GM21717 (cell line): ENCODE measurements at regions not wholly inside any gene's neighbourhood (a gene's known extent, or its start where the extent isn't known, plus 50 kb on each side); places are given as distances from the start of the nearest gene placed in this dataset.

Experiments
- ATAC-seq: cut with Tn5 transposase; IDR thresholded peaks from one replicate; pipeline ENCODE4 v1.9.1; 2021; ENCODE audit warnings: mild to moderate bottlenecking, moderate library complexity; ENCODE audit not compliant: unreplicated experiment

DNA sequence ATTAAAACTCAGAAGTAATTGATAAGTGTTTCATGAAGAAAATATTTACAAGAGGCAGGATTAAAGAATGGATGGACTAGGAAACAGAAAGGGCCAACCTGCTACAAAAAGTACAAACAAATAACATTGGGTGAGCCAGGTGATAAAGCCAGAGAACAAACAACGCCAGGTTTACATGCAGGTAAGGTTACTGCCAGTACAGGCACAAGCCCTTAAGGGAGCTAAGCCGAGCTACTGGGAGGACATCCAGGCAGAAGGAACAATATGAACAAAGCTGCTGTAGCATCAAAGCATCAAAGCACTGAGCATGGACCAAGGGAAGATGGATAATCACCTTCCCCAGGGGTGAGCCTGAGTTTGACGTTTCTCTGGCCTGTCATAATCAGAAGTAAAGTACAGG is 380.7 kb downstream of the SEC16B start:
- ATAC-seq = no peak

DNA sequence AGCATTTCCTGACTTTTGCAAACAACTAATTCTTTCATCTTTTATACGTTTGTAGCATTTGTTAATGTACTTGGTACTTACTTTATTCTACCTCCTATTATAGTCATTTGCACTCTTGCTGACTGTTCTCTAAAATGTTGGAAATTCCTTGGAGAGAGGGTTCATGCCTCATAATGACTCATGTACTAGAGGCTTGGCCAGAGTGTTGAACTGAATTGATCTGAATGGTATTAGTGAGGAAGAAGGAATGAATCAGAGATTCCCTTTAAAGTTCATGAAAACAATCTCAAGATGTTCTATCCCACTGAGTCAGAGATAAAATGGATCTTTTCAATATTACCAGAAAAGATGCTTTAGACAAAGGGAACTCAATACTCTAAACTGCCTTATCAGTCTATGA is 383.4 kb downstream of the SEC16B start:
- ATAC-seq = no peak

DNA sequence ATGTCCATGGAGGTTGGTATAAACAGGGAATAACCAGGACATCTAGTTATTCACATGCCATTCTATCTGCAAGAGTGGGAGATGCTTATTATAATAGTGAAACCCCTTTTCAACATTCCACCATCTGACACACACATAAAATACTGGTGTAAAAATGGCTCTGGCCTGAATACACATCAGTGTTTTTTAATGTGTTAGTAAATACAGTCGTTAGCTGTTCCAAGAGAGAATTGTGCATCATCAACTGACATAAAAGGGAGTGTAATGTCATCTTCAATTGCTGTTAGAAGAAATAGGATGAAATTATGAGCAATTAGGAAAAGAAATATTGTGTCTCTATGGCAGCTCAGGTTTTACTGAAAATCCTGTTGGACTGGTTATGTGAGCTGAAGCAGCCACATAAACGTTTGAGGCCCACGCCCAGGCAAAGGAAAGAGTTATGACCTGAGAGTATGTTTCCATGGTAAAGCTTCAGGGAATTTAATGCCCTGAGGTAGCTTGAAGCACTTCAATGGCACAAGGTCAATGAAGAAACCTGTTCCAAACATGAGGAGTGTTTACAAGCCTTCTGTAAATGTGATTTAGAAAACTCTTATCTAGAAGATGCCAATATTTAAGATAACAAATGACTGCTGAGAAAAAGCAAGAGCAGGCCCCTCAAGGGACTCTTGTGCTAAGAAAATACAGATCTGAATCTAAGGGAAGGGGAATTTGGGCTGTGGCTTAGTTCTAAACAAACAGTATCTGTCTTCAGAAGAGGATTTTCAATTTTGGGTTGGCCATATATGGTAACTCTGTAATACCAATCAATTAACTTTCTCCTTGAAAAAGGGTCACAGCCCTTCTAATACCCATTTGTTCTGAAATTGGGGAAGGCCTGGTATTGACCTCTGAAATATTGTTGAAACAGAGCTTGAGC is 384.3 kb downstream of the SEC16B start:
- ATAC-seq = no peak

DNA sequence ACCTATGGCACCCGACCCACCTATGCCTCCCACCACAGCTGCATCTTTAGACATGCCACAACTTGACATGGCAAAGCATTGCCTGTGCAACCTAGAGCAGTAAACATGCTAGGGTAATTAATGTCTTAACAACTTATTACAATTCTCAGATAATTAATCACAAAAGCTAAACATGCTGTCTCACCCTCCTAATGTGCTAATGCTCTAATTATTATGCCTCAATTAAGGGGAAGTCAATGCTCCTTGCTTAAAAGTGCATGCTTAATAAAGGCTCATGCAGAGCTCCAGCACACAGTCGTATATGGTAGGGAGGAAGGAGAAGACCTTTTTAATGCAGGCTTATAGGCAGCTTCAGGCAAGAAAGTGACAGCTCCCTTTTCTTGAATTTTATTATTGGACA is 396.0 kb downstream of the SEC16B start:
- ATAC-seq = no peak

DNA sequence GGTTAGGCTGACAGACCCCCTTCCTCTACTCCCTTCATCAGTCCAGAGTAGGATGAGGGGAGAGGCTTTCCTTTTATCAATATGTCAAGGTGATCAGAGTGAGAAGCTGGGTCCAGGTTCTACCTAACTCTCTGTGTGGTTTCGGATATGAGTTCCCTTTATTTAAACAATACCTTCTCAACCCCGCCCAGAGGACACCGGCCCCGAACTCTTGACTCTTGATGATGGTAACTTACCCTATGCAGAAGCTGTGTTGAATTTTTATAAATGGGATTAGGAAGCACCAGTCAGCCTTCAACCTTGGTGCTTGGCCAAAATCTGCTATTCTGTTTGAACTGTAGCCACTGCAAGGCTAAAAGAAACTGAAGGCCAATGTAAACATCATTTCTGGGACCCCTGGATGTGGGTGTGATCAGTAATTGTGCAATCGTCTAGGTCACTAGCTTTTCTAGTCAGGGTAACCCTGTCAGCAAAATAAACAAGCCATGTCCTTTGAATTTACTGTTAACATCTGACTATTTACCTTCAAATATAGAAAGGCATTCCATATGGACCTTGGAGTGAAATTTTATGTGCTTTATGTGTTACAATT is 398.3 kb downstream of the SEC16B start:
- ATAC-seq = no peak

DNA sequence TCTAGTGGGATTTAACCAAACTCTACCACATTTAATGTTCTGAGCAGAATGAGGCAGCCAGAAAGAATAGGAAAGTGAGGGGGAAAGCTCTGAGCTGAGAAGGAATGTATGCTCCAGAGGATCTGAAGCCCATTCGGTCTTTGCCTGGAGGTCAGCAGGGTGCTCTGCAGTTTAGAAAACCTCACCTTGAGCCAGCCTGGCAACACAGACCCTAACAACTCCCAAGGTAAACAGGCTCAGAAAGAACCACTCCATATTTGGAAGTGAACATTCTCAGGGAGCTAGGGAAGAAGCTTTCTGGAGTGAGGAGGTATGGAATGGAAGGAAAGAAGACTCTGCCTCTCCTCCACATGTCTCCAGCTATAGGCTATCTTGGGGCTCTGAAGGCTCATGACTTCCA is 398.8 kb downstream of the SEC16B start:
- no peak for ATAC-seq

DNA sequence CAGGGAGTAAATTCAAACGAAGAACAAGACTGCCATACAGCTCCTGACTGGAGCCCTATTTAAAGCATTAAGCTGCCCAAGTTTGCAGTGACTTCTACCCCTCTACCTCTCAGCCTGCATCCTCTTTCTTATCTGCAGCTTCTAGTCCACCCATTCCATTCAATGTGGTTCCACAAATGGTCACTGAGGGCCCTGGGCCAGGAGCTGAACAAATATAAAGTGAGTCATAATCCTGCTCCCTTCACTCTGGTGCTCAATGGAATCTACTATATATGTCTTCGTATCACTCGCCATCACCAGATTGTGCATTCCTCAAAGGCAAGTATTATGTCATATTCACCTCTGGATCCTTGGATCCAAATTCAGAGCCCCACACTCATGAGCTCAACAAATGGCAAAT is 398.7 kb downstream of the BRINP2 start:
- ATAC-seq = no peak

DNA sequence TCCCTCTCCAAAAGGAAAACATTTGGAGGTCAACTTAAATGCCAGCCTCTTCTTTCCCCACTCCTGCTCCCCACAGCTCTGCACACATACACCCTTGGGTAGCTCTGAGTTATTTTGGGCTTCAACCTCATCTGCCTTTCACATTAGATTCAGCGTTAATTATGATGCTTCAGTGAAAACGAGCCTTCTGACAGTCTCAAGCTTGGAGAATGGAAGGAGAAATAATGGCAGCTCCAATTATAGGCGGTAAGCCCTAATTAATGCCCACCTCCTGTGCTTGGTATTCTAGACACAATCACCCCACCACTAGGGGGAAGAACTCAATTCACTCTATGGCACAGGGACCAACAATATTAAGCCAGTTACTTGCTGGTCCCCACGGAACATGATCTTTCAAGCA is 397.9 kb downstream of the BRINP2 start:
- ATAC-seq = no peak

DNA sequence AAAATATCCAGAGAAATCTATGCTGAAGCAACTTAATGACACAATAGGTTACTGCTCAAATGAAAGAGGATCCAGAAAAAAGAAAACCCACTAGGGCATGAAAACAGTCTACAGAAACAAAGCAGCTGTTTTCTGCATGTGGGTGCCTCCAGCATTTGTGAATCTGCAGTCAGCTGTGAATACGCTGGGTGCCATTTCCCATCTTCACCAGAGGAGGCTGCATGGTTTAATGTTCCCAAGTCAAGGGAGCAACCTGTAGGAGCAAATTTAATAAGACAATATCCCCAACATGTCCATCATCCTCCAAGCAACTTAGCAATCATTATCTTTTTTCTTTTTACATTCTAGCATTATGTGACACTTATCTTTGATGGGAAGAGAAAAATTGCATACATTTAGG is 396.6 kb downstream of the BRINP2 start:
- no peak for ATAC-seq

DNA sequence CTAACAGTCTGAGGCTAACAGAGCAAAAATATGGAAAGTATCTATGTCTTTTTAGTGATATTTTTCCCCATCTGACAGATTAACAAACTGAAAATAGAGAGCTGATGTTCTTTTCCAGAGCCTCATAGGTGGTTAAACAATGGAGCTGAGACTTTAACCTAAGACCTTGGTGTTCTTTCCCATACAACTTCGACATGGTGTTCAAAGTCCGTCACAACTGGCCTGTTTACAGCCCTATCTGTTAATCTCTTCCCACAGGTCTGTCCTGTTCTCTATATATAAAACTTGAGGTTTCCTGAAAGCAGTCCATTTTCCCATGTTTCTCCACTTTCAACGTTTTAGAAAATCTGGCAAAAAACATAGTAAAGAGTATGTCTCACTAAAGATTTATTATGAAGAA is 395.7 kb downstream of the BRINP2 start:
- no peak for ATAC-seq

DNA sequence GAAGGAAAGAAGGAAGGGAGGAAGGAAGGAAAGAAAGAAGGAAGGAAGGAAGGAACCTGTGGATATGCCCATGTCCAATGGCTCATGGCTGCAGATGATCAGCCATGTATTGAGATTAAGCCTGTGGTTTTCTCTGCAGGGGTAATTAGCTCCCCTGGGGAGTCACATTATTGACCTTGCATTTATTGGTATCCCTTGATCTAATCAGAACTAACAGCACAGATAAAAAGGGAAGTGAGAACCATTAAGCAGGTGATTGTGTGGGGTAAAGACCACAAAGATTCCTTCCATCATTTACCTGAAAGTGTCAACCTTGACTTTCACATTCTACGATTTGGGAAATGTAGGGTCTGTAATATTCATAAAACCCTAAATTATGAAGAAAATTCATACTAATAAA is 390.7 kb downstream of the BRINP2 start:
- ATAC-seq = no peak

DNA sequence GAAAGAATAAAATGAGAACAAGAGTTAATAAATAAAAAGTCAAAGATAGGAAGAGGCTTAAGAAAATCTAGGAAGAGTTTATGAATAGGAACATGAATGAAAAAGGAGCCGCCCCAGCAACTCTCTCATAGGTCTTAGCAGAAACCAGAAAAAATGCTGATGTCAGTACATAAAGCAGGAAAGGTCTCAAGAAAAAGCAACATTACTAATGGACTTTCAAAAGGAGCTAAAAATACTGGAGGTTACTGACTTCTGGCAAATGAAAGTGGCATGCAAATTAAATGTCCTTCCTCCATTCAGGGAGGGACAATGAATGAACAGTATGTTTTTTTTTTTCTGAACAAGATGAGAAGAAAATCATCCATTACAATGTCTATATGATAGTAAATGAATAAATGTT is 387.6 kb downstream of the BRINP2 start:
- no peak for ATAC-seq

DNA sequence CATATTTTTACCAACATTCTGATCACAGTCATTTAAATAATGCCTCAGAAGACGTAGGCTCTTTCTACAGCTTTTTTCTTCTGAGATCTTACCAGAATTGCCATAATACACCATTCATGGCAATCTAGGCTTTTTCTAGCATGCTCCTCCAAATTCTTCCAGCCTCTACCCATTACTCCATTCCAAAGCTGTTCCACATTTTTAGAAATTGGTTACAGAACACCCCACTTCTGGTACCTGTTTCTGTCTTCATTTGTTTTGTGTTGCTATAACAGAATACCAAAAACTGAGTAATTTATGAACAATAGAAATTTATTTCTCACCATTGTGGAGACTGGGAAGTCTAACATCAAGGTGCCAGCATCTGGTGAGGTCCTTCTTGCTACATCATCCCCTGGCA is 385.4 kb downstream of the BRINP2 start:
- no peak for ATAC-seq

DNA sequence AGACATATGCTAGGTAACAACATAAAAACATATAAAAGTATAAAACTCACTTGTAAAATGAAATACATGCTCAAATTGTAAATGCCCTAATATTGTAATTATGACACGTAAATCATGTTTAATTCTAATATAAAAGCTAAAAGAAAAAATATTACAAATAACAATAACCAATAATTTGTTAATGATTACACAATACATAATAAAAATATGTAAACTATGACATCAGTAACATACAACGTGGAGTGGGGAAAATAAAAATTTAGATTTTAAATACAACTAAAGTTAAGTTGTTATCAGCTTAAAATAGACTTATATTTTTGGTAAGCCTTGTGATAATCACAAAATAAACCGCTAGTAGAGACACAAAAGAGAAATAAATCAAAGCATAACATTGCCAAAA is 376.4 kb downstream of the BRINP2 start:
- ATAC-seq = no peak

DNA sequence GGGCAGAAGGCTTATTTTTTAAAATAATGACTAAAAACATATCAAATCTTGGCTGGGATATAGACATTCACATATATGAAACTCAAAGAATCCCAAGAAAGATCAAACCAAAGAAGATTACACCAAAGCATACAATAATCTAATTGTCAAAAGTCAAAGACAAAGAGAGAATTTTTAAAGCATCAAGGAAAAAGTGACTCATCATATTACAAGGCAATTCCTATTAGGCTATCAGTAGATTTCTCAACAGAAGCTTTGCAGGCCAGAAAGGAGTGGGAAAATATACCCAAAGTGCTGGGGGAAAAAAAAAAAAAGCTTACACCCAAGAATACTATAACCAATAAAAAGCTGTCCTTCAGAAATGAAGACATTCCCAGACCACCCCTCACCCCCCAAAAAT is 375.6 kb downstream of the BRINP2 start:
- ATAC-seq = no peak

DNA sequence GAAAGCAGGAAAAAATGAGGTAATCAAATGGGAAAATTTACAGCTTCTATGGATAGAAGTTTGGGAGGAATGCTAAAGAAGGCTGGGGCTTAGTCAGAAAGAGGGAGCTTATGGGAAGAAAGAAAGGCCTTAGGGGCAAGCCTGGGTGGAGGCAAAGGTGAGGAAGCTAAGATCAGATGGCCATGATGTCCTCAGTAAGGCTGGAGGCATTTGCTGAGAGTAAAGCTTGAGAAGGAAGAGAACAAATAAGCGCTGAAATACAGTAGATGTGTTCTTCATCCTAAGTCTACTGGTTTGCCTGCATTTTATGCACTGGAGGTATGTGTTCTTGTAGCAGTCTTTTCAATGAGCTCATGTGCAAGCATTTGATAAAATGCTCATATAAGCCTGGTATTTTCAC is 355.4 kb downstream of the BRINP2 start:
- no peak for ATAC-seq

DNA sequence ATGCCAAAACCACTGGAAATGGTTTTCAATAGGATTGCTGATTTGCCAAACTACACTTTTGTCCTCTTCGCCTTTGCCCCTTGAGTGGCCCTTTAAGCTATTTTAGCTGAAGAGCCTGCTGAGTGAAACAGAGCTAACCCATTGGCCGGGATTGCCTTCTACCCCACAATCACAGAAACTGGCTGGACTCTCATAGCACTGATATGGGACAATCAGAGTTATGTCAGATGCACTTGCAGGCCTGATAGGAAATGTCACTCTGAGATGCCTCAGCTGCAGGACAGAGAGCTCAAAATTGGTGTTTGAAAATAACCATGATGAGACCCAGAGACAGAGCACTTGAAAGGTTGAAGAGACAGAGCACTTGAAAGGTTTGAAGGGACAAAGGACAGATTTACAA is 354.4 kb downstream of the BRINP2 start:
- no peak for ATAC-seq

DNA sequence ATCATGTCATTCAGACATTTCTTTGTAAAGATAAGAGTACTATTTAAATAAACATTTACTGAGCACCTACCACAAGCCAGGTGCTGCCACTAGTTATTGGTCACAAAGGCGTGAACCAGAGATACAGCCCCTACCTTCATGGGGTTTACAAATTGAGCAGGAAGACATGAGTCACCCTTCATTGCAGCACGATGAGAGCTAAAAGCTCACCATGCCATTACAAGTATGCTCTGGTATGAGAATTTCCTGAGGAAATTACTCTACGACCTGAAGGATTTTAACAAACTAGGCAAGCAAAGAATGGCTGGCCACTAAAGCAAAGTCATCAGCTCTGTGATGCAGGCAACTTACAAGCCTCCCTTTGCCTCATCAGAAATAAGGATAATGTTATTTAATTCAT is 346.8 kb downstream of the BRINP2 start:
- no peak for ATAC-seq

DNA sequence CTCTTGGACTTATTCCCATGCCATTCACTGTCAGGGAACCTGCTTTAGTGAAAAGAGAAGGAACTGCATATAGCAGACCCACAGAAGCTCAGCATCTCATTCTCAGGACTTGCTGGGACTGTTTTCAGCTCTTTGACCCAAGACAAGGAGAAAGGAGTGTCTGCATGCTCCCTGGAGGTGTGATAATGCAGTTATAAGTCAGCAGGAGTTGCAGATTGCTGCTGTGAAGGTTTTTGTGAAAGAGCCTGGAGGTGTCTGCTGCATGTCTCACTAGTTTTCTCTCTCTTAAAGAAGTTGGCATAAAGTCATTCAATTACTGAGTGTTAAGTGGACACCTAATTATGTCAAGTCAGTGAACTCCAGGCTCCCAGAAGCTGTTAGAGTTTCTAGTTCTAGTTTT is 343.4 kb downstream of the BRINP2 start:
- no peak for ATAC-seq

DNA sequence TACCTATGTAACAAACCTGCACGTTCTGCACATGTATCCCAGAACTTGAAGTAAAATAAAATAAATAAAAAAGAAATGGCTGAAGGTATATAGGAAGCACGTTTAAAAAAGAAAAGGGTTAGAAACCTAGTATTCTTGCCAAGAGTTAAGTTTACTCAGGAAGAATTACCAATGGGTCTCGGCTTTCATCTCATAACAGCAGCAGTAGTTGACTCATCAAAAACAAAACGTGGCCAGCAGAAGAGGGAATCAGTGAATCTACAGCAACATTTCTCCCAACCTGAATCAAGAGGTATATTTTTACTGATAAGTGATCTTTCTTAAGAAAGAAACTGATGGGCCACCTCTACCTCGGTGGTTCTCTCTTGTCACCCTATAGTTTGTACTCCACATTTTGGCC is 340.3 kb downstream of the BRINP2 start:
- no peak for ATAC-seq

DNA sequence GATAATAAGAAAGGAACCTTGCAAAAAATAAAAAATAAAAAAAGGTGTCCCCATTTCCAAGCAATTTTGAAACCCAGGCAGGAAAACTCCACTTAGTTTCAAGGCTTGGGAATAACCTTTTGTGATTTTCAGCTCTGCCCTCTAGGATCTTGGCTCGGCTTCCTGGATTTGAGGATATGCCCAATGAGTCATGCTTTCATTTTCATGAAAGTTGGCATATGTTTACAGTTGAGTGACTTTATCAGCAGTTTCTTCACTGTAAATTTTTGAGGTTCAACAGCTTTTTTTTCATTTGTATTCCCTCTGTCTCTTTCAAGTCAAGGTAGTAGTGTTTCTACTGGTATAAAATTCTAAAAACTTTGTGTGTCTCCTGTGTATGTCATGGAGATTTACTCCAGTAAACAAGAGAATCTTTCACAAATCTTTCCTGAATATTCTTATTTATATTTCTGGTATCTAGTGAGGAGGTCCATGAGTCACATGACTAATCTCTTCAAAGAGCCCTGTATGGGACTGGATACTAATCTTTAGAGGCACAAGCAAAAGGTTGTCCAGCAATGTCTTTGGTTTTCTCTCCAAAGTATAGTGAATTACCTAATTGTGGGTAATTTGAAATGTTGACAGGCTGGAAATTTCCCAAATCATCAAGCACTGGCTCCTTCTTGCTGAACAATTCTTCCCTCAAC is 335.3 kb downstream of the BRINP2 start:
- no peak for ATAC-seq

DNA sequence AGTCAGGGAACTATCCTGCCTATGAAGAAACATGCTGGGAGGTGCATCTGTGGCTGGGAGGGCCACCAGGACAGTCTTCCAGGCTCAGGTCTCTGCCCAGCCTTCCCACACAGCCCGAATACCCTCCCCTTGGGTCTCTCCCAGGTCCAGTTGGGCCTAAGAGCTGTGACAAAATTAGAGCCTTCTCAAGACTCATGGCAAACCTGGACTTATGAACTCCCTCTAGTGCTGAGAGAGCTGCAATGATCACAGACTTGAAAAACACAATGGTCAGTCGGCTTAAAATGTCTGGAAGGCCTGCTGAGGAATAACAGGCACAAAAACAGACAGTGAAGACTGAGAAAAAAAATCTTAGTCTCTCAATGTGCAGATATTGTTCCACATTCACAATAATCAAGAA is 325.1 kb downstream of the BRINP2 start:
- ATAC-seq = no peak
